ENCODE measurements at regions not wholly inside any gene's neighbourhood (a gene's known extent, or its start where the extent isn't known, plus 50 kb on each side); places are given as distances from the start of the nearest gene placed in this dataset.

- Mint-ChIP-seq H3K36me3 (ENCODE audit: unreplicated experiment) (no peaks in the 10 kb centered on the region), H3K9me3 (ENCODE audit: unreplicated experiment) (no peaks in the 10 kb centered on the region), H3K27ac (ENCODE audit: unreplicated experiment) (no peak overlapping the region), H3K4me1 (ENCODE audit: low read depth, unreplicated experiment) (no peaks in the 10 kb centered on the region), H3K4me3 (ENCODE audit: unreplicated experiment) (no peak overlapping the region), H3K27me3 (ENCODE audit: unreplicated experiment) (no peaks in the 10 kb centered on the region)
- no peak for DNase-seq
- TF ChIP-seq, protein P1, sequence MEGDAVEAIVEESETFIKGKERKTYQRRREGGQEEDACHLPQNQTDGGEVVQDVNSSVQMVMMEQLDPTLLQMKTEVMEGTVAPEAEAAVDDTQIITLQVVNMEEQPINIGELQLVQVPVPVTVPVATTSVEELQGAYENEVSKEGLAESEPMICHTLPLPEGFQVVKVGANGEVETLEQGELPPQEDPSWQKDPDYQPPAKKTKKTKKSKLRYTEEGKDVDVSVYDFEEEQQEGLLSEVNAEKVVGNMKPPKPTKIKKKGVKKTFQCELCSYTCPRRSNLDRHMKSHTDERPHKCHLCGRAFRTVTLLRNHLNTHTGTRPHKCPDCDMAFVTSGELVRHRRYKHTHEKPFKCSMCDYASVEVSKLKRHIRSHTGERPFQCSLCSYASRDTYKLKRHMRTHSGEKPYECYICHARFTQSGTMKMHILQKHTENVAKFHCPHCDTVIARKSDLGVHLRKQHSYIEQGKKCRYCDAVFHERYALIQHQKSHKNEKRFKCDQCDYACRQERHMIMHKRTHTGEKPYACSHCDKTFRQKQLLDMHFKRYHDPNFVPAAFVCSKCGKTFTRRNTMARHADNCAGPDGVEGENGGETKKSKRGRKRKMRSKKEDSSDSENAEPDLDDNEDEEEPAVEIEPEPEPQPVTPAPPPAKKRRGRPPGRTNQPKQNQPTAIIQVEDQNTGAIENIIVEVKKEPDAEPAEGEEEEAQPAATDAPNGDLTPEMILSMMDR (IDR thresholded peaks at IDR 0.05; ENCODE audit: partially characterized antibody, unreplicated experiment), result no peak
Measured at GRCh38 chr2:47992671-47993070, 86.4 kb upstream of the FBXO11 start.

DNA sequence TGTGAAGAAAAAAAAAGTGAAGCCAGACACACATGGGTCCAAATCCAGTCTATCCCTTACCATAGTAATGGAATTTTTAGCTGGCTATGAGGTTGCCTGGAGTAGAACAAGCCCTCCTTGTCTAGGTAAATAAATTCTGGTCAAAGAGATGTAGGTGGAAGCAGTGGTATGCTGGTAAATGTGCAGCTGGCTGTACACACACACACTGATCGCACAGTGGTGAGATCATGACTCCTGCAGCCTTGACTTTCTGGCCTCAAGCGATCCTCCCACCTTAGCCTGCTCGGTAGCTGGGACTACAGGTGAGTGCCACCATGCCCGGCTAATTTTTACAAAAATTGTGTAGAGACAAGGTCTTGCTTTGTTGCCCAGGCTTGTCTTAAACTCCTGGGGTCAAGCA lies 90.5 kb upstream of the FBXO11 start:
- no peaks in the 10 kb centered on the region for H3K4me1 Mint-ChIP-seq (ENCODE audit: low read depth, unreplicated experiment)
- H3K36me3 Mint-ChIP-seq (ENCODE audit: unreplicated experiment), result no peaks in the 10 kb centered on the region
- DNase-seq, result no peak
- no peak overlapping the region for H3K4me3 Mint-ChIP-seq (ENCODE audit: unreplicated experiment)
- H3K27ac Mint-ChIP-seq (ENCODE audit: unreplicated experiment), result no peak overlapping the region
- peaks cover 1% of the 10 kb centered on the region for H3K27me3 Mint-ChIP-seq (ENCODE audit: unreplicated experiment)
- TF ChIP-seq, protein P1 (IDR thresholded peaks at IDR 0.05; ENCODE audit: partially characterized antibody, unreplicated experiment), result no peak
- no peaks in the 10 kb centered on the region for H3K9me3 Mint-ChIP-seq (ENCODE audit: unreplicated experiment)

GRCh38 chr2:47999512-47999911 lies 93.2 kb upstream of the FBXO11 start:
- Mint-ChIP-seq H3K27ac (ENCODE audit: unreplicated experiment) (no peak overlapping the region), H3K9me3 (ENCODE audit: unreplicated experiment) (no peaks in the 10 kb centered on the region), H3K27me3 (ENCODE audit: unreplicated experiment) (peaks cover 1% of the 10 kb centered on the region), H3K4me3 (ENCODE audit: unreplicated experiment) (no peak overlapping the region), H3K4me1 (ENCODE audit: low read depth, unreplicated experiment) (no peaks in the 10 kb centered on the region), H3K36me3 (ENCODE audit: unreplicated experiment) (no peaks in the 10 kb centered on the region)
- no peak for DNase-seq
- TF ChIP-seq, protein P1 (IDR thresholded peaks at IDR 0.05; ENCODE audit: partially characterized antibody, unreplicated experiment), result no peak

- no peak overlapping the region for H3K27ac Mint-ChIP-seq (ENCODE audit: unreplicated experiment)
Measured at GRCh38 chr2:48001498-48001897, 95.2 kb upstream of the FBXO11 start.

GRCh38 chr2:48006094-48006493 lies 99.8 kb upstream of the FBXO11 start:
- H3K27me3 Mint-ChIP-seq (ENCODE audit: unreplicated experiment), result peaks cover 3% of the 10 kb centered on the region
- H3K9me3 Mint-ChIP-seq (ENCODE audit: unreplicated experiment), result no peaks in the 10 kb centered on the region
- H3K27ac Mint-ChIP-seq (ENCODE audit: unreplicated experiment), result no peak overlapping the region
- no peaks in the 10 kb centered on the region for H3K36me3 Mint-ChIP-seq (ENCODE audit: unreplicated experiment)
- DNase-seq, result no peak
- TF ChIP-seq, protein P1 (IDR thresholded peaks at IDR 0.05; ENCODE audit: partially characterized antibody, unreplicated experiment), result no peak
- no peaks in the 10 kb centered on the region for H3K4me1 Mint-ChIP-seq (ENCODE audit: low read depth, unreplicated experiment)
- H3K4me3 Mint-ChIP-seq (ENCODE audit: unreplicated experiment), result no peak overlapping the region

More at GRCh38 chr2:48001498-48001897, 95.2 kb upstream of the FBXO11 start:
- peaks cover 4% of the 10 kb centered on the region for H3K27me3 Mint-ChIP-seq (ENCODE audit: unreplicated experiment)
- DNase-seq, result no peak
- H3K4me1 Mint-ChIP-seq (ENCODE audit: low read depth, unreplicated experiment), result no peaks in the 10 kb centered on the region
- no peaks in the 10 kb centered on the region for H3K36me3 Mint-ChIP-seq (ENCODE audit: unreplicated experiment)
- no peaks in the 10 kb centered on the region for H3K9me3 Mint-ChIP-seq (ENCODE audit: unreplicated experiment)
- TF ChIP-seq, protein P1 (IDR thresholded peaks at IDR 0.05; ENCODE audit: partially characterized antibody, unreplicated experiment), result no peak
- H3K4me3 Mint-ChIP-seq (ENCODE audit: unreplicated experiment), result no peak overlapping the region
